HepG2 (cell line): ENCODE measurements at regions not wholly inside any gene's neighbourhood (a gene's known extent, or its start where the extent isn't known, plus 50 kb on each side); places are given as distances from the start of the nearest gene placed in this dataset.

Experiments used
- ATAC-seq: fragments of 200-7000 bp; cut with Tn5 transposase; 3 replicates; pipeline ENCODE4 v1.9.1; 2020; ENCODE audit warnings: mild to moderate bottlenecking, moderate library complexity
- BruUV-seq: library from RNA; stranded (reverse); fragments of 400-500 nt; replicated peaks from 2 replicates; lab custom pipeline; 2021; lab: Mats Ljungman, UMichigan
- CTCF ChIA-PET: fragments of 300-600 bp; formaldehyde crosslinking; extraction: SDS; loops from one replicate; lab custom pipeline; 2021; ENCODE audit warnings: low total read pairs, inconsistent platforms, low intra/inter-chr PET ratio; lab: Yijun Ruan, JAX
- POLR2A ChIA-PET: fragments of 350-600 bp; sonication (Branson Sonifier 250); formaldehyde crosslinking; loops from one replicate; lab custom pipeline; 2020; ENCODE audit warnings: antibody characterized with exemption, inconsistent platforms; lab: Yijun Ruan, JAX
- DNase-seq: peaks from one replicate; pipeline ENCODE4 v3.0.0-alpha.2; 2015; ENCODE audit warnings: low spot score
- FAIRE-seq: peaks from 3 replicates; lab custom pipeline; 2011; peaks lifted over from hg19 to GRCh38; lab: Jason Lieb, UNC
- H2AFZ ChIP-seq: one replicate; pipeline ENCODE4 v1.6.1; 2011; ENCODE audit warnings: low read length, inconsistent platforms
- H3K27ac ChIP-seq: fragments of 300-600 bp; 3 replicates; pipeline ENCODE4 v1.8.0; 2011; ENCODE audit warnings: mixed run types, mild to moderate bottlenecking, mixed read lengths, low read length, inconsistent platforms; ENCODE audit not compliant: insufficient read depth; ENCODE audit errors: extremely low read length
- H3K27me3 ChIP-seq, 2 experiments: fragments of 200-600 bp in 1 of 2; 2 replicates in 1 of 2; 3 replicates in 1 of 2; pipeline versions ENCODE4 v1.6.0 to v1.8.0; 2011; ENCODE audit warnings: low read length in 2 of 2, mild to moderate bottlenecking in 2 of 2, moderate library complexity in 2 of 2, inconsistent platforms in 1 of 2; ENCODE audit not compliant: insufficient read depth in 2 of 2, control insufficient read depth in 1 of 2
- H3K36me3 ChIP-seq, 2 experiments: fragments of 200-600 bp in 1 of 2; replicated peaks in 1 of 2; 2 replicates in 1 of 2; 3 replicates in 1 of 2; pipeline versions ENCODE4 v1.5.1 to v1.8.0; 2011; ENCODE audit warnings: low read length in 2 of 2, inconsistent platforms in 1 of 2; ENCODE audit not compliant: insufficient read depth in 2 of 2, control insufficient read depth in 1 of 2
- H3K4me1 ChIP-seq: 2 replicates; pipeline ENCODE4 v1.5.1; 2012; ENCODE audit warnings: low read length, inconsistent platforms; ENCODE audit not compliant: insufficient read depth
- H3K4me2 ChIP-seq: 2 replicates; pipeline ENCODE4 v1.6.0; 2011; ENCODE audit warnings: low read depth, low read length, inconsistent platforms
- H3K4me3 ChIP-seq, 3 experiments: fragments of 200-600 bp in 1 of 3; sonication (generic), shearing (Covaris generic) in 1 of 3; replicated peaks in 1 of 3; 2 replicates each; pipeline ENCODE4 v1.5.1; 2011 to 2016; ENCODE audit warnings: low read length in 3 of 3, inconsistent platforms in 2 of 3, low read depth in 2 of 3, mild to moderate bottlenecking in 2 of 3, control low read depth in 1 of 3, mixed read lengths in 1 of 3; ENCODE audit not compliant: insufficient read depth in 1 of 3
- H3K79me2 ChIP-seq: one replicate; pipeline ENCODE4 v1.6.1; 2011; ENCODE audit warnings: low read length, inconsistent platforms; ENCODE audit not compliant: insufficient read depth
- H3K9ac ChIP-seq: 2 replicates; pipeline ENCODE4 v1.6.0; 2011; ENCODE audit warnings: mild to moderate bottlenecking, low read depth, low read length, inconsistent platforms; ENCODE audit not compliant: insufficient read depth
- H3K9me3 ChIP-seq: 2 replicates; pipeline ENCODE4 v1.5.1; 2012; ENCODE audit warnings: mild to moderate bottlenecking, low read length
- H4K20me1 ChIP-seq: 2 replicates; pipeline ENCODE4 v1.6.0; 2011; ENCODE audit warnings: inconsistent platforms, mild to moderate bottlenecking, low read length, moderate library complexity; ENCODE audit not compliant: insufficient read depth
- ESRRA ChIP-seq: sonication (generic); formaldehyde crosslinking; IDR thresholded peaks from 2 replicates; pipeline ENCODE4 v1.5.1; 2020; ENCODE audit warnings: mild to moderate bottlenecking, low read depth, missing genetic modification reagents
- NFE2L1 ChIP-seq: sonication (generic); formaldehyde crosslinking; IDR thresholded peaks from 2 replicates; pipeline ENCODE4 v1.4.0; 2020; ENCODE audit warnings: missing genetic modification reagents, mild to moderate bottlenecking, borderline replicate concordance
- ZNF20 ChIP-seq: sonication (generic); formaldehyde crosslinking; IDR thresholded peaks from 2 replicates; pipeline ENCODE4 v1.4.0; 2020; ENCODE audit warnings: mild to moderate bottlenecking, moderate library complexity, missing genetic modification reagents
- WGBS: methylation state at CpG from one replicate; pipeline ENCODE4 v1.1.6; 2017; ENCODE audit warnings: low lambda C conversion rate; 5-methylcytosine and 5-hydroxymethylcytosine counted together
- in situ Hi-C: cut with HindIII; loops from 2 replicates; pipeline ENCODE4 v1.10.0; 2017; ENCODE audit warnings: low pct_unique_long_range_greater_than_20kb; ENCODE audit not compliant: extremely low pct_ligation_motif_present
- intact Hi-C: fragments of 100-400 bp; cut with micrococcal nuclease; formaldehyde crosslinking; loops from one replicate; pipeline ENCODE4 v1.10.0; 2022; ENCODE audit not compliant: unreplicated experiment
- TF ChIP-seq, protein P1 (sequence below): sonication (generic); formaldehyde crosslinking; IDR thresholded peaks from 2 replicates; pipeline ENCODE4 v1.4.0; 2020; ENCODE audit warnings: missing genetic modification reagents
- TF ChIP-seq, protein P2 (sequence below): sonication (generic); formaldehyde crosslinking; IDR thresholded peaks from 2 replicates; pipeline ENCODE4 v1.5.0; 2020; ENCODE audit warnings: mild to moderate bottlenecking, missing genetic modification reagents, moderate library complexity
- TF ChIP-seq, protein P3 (sequence below): sonication (generic); formaldehyde crosslinking; IDR thresholded peaks from 2 replicates; pipeline ENCODE4 v1.4.0; 2020; ENCODE audit warnings: missing genetic modification reagents

DNA sequence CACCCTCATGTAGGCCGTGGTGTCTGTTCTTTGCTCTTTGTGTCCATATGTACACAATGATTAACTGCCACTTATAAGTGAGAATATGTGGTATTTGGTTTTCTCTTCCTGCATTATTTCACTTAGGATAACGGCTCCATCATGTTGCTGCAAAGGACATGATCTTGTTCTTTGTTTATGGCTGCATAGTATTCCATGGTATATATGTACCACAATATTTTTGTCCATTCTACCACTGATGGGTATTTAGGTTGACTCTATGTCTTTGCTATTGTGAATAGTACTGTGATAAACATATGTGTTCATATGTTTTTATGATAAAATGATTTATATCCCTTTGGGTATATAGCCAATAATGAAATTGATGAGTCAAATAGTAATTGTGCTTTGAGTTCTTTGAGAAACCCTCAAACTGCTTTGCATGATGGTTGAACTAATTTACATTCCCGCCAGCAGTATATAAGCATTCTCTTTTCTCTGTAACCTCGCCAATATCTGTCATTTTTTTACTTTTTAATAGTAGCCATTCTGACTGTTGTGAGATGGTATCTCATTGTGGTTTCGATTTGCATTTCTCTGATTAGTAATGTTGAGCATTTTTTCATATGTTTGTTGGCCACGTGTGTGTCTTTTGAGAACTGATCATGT lies 174.4 kb upstream of the NT5E start:
- CTCF ChIA-PET = no interaction called here
- TF ChIP-seq, protein P1, sequence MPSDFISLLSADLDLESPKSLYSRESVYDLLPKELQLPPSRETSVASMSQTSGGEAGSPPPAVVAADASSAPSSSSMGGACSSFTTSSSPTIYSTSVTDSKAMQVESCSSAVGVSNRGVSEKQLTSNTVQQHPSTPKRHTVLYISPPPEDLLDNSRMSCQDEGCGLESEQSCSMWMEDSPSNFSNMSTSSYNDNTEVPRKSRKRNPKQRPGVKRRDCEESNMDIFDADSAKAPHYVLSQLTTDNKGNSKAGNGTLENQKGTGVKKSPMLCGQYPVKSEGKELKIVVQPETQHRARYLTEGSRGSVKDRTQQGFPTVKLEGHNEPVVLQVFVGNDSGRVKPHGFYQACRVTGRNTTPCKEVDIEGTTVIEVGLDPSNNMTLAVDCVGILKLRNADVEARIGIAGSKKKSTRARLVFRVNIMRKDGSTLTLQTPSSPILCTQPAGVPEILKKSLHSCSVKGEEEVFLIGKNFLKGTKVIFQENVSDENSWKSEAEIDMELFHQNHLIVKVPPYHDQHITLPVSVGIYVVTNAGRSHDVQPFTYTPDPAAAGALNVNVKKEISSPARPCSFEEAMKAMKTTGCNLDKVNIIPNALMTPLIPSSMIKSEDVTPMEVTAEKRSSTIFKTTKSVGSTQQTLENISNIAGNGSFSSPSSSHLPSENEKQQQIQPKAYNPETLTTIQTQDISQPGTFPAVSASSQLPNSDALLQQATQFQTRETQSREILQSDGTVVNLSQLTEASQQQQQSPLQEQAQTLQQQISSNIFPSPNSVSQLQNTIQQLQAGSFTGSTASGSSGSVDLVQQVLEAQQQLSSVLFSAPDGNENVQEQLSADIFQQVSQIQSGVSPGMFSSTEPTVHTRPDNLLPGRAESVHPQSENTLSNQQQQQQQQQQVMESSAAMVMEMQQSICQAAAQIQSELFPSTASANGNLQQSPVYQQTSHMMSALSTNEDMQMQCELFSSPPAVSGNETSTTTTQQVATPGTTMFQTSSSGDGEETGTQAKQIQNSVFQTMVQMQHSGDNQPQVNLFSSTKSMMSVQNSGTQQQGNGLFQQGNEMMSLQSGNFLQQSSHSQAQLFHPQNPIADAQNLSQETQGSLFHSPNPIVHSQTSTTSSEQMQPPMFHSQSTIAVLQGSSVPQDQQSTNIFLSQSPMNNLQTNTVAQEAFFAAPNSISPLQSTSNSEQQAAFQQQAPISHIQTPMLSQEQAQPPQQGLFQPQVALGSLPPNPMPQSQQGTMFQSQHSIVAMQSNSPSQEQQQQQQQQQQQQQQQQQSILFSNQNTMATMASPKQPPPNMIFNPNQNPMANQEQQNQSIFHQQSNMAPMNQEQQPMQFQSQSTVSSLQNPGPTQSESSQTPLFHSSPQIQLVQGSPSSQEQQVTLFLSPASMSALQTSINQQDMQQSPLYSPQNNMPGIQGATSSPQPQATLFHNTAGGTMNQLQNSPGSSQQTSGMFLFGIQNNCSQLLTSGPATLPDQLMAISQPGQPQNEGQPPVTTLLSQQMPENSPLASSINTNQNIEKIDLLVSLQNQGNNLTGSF = no peak
- no peak for TF ChIP-seq ZNF20 (CRISPR knock-in tag)
- TF ChIP-seq ESRRA (CRISPR knock-in tag) = no peak
- TF ChIP-seq, protein P2, sequence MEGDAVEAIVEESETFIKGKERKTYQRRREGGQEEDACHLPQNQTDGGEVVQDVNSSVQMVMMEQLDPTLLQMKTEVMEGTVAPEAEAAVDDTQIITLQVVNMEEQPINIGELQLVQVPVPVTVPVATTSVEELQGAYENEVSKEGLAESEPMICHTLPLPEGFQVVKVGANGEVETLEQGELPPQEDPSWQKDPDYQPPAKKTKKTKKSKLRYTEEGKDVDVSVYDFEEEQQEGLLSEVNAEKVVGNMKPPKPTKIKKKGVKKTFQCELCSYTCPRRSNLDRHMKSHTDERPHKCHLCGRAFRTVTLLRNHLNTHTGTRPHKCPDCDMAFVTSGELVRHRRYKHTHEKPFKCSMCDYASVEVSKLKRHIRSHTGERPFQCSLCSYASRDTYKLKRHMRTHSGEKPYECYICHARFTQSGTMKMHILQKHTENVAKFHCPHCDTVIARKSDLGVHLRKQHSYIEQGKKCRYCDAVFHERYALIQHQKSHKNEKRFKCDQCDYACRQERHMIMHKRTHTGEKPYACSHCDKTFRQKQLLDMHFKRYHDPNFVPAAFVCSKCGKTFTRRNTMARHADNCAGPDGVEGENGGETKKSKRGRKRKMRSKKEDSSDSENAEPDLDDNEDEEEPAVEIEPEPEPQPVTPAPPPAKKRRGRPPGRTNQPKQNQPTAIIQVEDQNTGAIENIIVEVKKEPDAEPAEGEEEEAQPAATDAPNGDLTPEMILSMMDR (CRISPR knock-in tag) = no peak
- TF ChIP-seq, protein P3, sequence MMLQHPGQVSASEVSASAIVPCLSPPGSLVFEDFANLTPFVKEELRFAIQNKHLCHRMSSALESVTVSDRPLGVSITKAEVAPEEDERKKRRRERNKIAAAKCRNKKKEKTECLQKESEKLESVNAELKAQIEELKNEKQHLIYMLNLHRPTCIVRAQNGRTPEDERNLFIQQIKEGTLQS (CRISPR knock-in tag) = no peak
- TF ChIP-seq NFE2L1 (CRISPR knock-in tag) = no peak
- no peak overlapping the region for H3K4me2 ChIP-seq
- DNase-seq = no peak
- no peaks in the 10 kb centered on the region for H3K9me3 ChIP-seq
- in situ Hi-C loops (no loop called here), intact Hi-C loops (no loop called here)
- WGBS = 11% methylated on average over 6 of the region's 6 CpGs
- no peak overlapping the region for H3K9ac ChIP-seq
- peaks cover 6% of the 10 kb centered on the region; the same call in 1 of the 2 replicates for H3K4me1 ChIP-seq
- POLR2A ChIA-PET = no interaction called here
- no peak for ATAC-seq
- no peak overlapping the region for H3K27ac ChIP-seq
- H2AFZ ChIP-seq = no peak overlapping the region
- no peaks in the 10 kb centered on the region for H4K20me1 ChIP-seq
- H3K36me3 ChIP-seq = no peaks in the 10 kb centered on the region
- BruUV-seq = no TSS peak
- no peaks in the 10 kb centered on the region for H3K79me2 ChIP-seq
- no peak for FAIRE-seq
- H3K4me3 ChIP-seq = no peak overlapping the region
- H3K27me3 ChIP-seq = no peaks in the 10 kb centered on the region; a peak in 1 of 5 replicates
